ENCODE measurements at regions not wholly inside any gene's neighbourhood (a gene's known extent, or its start where the extent isn't known, plus 50 kb on each side); places are given as distances from the start of the nearest gene placed in this dataset.

- no peak for DNase-seq (ENCODE audit: low read depth)
- no peak overlapping the region for H3K4me3 ChIP-seq (ENCODE audit: low read depth, low read length)
- TF ChIP-seq CTCF (IDR thresholded peaks at IDR 0.05; ENCODE audit: control insufficient read depth, extremely low read depth, insufficient read depth): no peak
These were observed 1286.2 kb upstream of the EYS start for GRCh38 chr6:66993272-66993671.

DNA sequence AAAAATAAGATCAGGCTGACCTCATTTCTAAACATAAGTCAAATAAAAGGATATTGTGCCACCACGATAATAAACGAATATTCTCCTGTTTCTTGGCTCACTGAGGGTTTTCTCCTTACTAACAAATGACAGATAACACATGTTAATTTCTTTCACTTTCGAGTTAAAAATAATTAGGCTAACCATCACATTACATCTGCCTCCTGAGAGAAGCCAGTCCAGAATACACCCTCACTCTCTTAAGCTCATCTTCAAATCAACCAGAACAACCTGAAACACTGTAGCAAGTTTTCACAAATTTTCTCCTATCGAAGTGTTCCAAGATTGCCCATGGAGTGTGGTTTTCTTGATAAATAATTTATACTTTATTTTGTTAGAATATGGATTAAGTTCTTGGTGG is 1285.6 kb upstream of the EYS start:
- TF ChIP-seq CTCF (IDR thresholded peaks at IDR 0.05; ENCODE audit: control insufficient read depth, extremely low read depth, insufficient read depth): no peak
- DNase-seq (ENCODE audit: low read depth): no peak
- H3K4me3 ChIP-seq (ENCODE audit: low read depth, low read length): no peak overlapping the region

GRCh38 chr6:66986940-66987339 is 1279.9 kb upstream of the EYS start:
- H3K4me3 ChIP-seq (ENCODE audit: low read depth, low read length): no peak overlapping the region
- TF ChIP-seq CTCF (IDR thresholded peaks at IDR 0.05; ENCODE audit: control insufficient read depth, extremely low read depth, insufficient read depth): no peak
- no peak for DNase-seq (ENCODE audit: low read depth)

DNA sequence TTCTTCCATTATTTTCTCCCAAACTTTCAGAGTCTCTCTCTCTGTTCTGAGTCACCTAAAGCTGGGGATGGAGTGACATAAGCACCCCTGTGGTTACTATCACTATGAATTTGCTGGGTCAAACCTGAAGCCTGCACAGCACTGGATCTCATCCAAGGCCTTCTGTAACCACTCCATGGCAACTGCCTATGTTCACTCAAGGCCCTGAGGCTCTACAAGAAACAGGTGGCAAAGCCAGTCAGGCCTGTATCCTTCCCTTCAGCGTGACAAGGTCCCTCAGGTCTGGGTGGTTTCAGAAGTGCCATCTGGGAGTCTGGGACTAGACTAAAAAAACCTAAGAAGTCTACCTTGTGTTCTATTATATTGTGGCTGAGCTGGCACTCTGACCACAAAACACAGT is 1278.8 kb upstream of the EYS start:
- H3K4me3 ChIP-seq (ENCODE audit: low read depth, low read length): no peak overlapping the region
- DNase-seq (ENCODE audit: low read depth): no peak
- TF ChIP-seq CTCF (IDR thresholded peaks at IDR 0.05; ENCODE audit: control insufficient read depth, extremely low read depth, insufficient read depth): no peak

GRCh38 chr6:66970373-66970772 is 1263.3 kb upstream of the EYS start:
- TF ChIP-seq CTCF (IDR thresholded peaks at IDR 0.05; ENCODE audit: control insufficient read depth, extremely low read depth, insufficient read depth): no peak
- no peak for DNase-seq (ENCODE audit: low read depth)

DNA sequence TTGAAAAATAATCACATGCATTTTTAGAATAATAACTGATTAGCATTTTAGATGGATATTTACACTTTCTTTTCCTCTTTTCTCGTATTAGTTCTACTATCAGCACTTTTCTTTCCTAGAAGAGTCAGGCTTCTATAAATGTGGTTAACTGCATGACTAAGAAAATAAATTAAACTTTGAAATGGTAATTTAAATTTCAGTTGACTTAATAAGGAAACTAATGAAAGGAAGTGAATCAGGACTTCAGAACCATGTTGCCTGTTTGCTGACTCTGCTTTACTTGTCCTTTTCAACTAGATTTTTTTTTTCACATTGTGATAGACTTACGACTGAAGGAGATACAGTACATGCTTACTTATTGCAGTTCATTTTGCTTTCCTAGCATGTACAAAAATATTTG is 1258.2 kb upstream of the EYS start:
- no peak for TF ChIP-seq CTCF (IDR thresholded peaks at IDR 0.05; ENCODE audit: control insufficient read depth, extremely low read depth, insufficient read depth)
- H3K4me3 ChIP-seq (ENCODE audit: low read depth, low read length): no peak overlapping the region
- no peak for DNase-seq (ENCODE audit: low read depth)

More at GRCh38 chr6:66970373-66970772, 1263.3 kb upstream of the EYS start:
- H3K4me3 ChIP-seq (ENCODE audit: low read depth, low read length): no peak overlapping the region

- no peak for TF ChIP-seq CTCF (IDR thresholded peaks at IDR 0.05; ENCODE audit: control insufficient read depth, extremely low read depth, insufficient read depth)
- H3K4me3 ChIP-seq (ENCODE audit: low read depth, low read length): no peak overlapping the region
- no peak for DNase-seq (ENCODE audit: low read depth)
These were observed 1257.2 kb upstream of the EYS start for GRCh38 chr6:66964216-66964615.

All from LNCaP clone FGC (cell line).